H1 (cell line): ENCODE measurements at regions not wholly inside any gene's neighbourhood (a gene's known extent, or its start where the extent isn't known, plus 50 kb on each side); places are given as distances from the start of the nearest gene placed in this dataset.

ENCODE experiments used
- CTCF ChIA-PET: fragments of 300-600 bp; sonication (Branson Sonifier 250); formaldehyde crosslinking; loops from one replicate; lab custom pipeline; 2021; ENCODE audit not compliant: partially characterized antibody; lab: Charles Lee
- POLR2A ChIA-PET: fragments of 300-600 bp; sonication (Branson Sonifier 250); formaldehyde crosslinking; loops from one replicate; lab custom pipeline; 2021; ENCODE audit warnings: inconsistent platforms; ENCODE audit not compliant: partially characterized antibody; lab: Charles Lee
- DNase-seq, 2 experiments: peaks; one replicate each; pipeline versions ENCODE4 v3.0.0 to v3.0.0-alpha.2; 2010 to 2022; ENCODE audit warnings: low spot score in 2 of 2, low read depth in 1 of 2, mixed read lengths in 1 of 2
- FAIRE-seq: peaks from 2 replicates; lab custom pipeline; 2011; peaks lifted over from hg19 to GRCh38; lab: Jason Lieb, UNC
- H2AFZ ChIP-seq: 2 replicates; pipeline ENCODE4 v1.8.1; 2012; ENCODE audit warnings: low read length, inconsistent platforms
- H2AK5ac ChIP-seq: 2 replicates; pipeline ENCODE4 v1.6.1; 2013; ENCODE audit warnings: low read depth, low read length
- H2BK120ac ChIP-seq: replicated peaks from 2 replicates; pipeline ENCODE3; 2013; ENCODE audit warnings: low read depth, low read length, inconsistent platforms
- H2BK12ac ChIP-seq: 2 replicates; pipeline ENCODE4 v1.6.1; 2013; ENCODE audit warnings: low read depth, low read length
- H2BK15ac ChIP-seq: 2 replicates; pipeline ENCODE4 v1.6.1; 2013; ENCODE audit warnings: low read length
- H2BK20ac ChIP-seq: 2 replicates; pipeline ENCODE4 v1.6.1; 2013; ENCODE audit warnings: low read length
- H2BK5ac ChIP-seq: 2 replicates; pipeline ENCODE4 v1.6.1; 2013; ENCODE audit warnings: low read depth, low read length
- H3K14ac ChIP-seq: 2 replicates; pipeline ENCODE4 v1.6.1; 2013; ENCODE audit warnings: inconsistent platforms; ENCODE audit not compliant: insufficient read length
- H3K18ac ChIP-seq: 2 replicates; pipeline ENCODE4 v1.6.1; 2013; ENCODE audit warnings: low read length; ENCODE audit errors: extremely low read depth
- H3K23ac ChIP-seq: 2 replicates; pipeline ENCODE4 v1.6.1; 2013; ENCODE audit warnings: inconsistent platforms; ENCODE audit not compliant: insufficient read length
- H3K23me2 ChIP-seq: 2 replicates; pipeline ENCODE4 v1.6.1; 2013; ENCODE audit warnings: low read depth, low read length
- H3K27ac ChIP-seq: 2 replicates; pipeline ENCODE4 v1.6.1; 2011; ENCODE audit warnings: low read depth, low read length, inconsistent platforms
- H3K27me3 ChIP-seq, 4 experiments: replicated peaks in 1 of 4; 1 replicate in 1 of 4; 2 replicates in 3 of 4; pipeline versions ENCODE4 v1.6.1 to v1.8.1; 2011 to 2013; ENCODE audit warnings: low read length in 3 of 4, mild to moderate bottlenecking in 3 of 4, inconsistent platforms in 2 of 4, mixed read lengths in 2 of 4, moderate library complexity in 1 of 4; ENCODE audit not compliant: control insufficient read depth in 3 of 4, insufficient read depth in 3 of 4; ENCODE audit errors: extremely low read depth in 1 of 4
- H3K36me3 ChIP-seq, 4 experiments: 2 replicates each; pipeline versions ENCODE4 v1.6.1 to v1.8.1; 2011 to 2013; ENCODE audit warnings: mild to moderate bottlenecking in 4 of 4, low read length in 3 of 4, moderate library complexity in 2 of 4, control low read depth in 1 of 4, inconsistent platforms in 1 of 4; ENCODE audit not compliant: insufficient read depth in 4 of 4, control insufficient read depth in 2 of 4
- H3K4ac ChIP-seq: replicated peaks from 2 replicates; pipeline ENCODE3; 2013; ENCODE audit warnings: low read length, low read depth, mixed read lengths, inconsistent platforms; ENCODE audit not compliant: insufficient read length
- H3K4me1 ChIP-seq, 4 experiments: replicated peaks in 1 of 4; 1 replicate in 1 of 4; 2 replicates in 3 of 4; pipeline versions ENCODE4 v1.6.1 to v1.8.1; 2011 to 2013; ENCODE audit warnings: low read length in 3 of 4, inconsistent platforms in 2 of 4, mixed read lengths in 1 of 4; ENCODE audit not compliant: insufficient read depth in 4 of 4, control insufficient read depth in 3 of 4
- H3K4me2 ChIP-seq, 2 experiments: 2 replicates each; pipeline versions ENCODE4 v1.6.1 to v1.8.1; 2011 to 2013; ENCODE audit warnings: low read depth in 2 of 2, low read length in 2 of 2, control low read depth in 1 of 2, inconsistent platforms in 1 of 2, mild to moderate bottlenecking in 1 of 2; ENCODE audit not compliant: insufficient read depth in 1 of 2
- H3K4me3 ChIP-seq, 4 experiments: fragments of 200-600, 300-600 bp in 1 of 4; sonication (generic), shearing (Covaris generic), sonication (Bioruptor Twin) in 1 of 4; 2 replicates each; pipeline versions ENCODE4 v1.5.1 to v1.8.1; 2011 to 2016; ENCODE audit warnings: low read length in 4 of 4, low read depth in 3 of 4, control low read depth in 2 of 4, inconsistent platforms in 2 of 4, mild to moderate bottlenecking in 2 of 4, mixed read lengths in 1 of 4, moderate library complexity in 1 of 4; ENCODE audit not compliant: insufficient read depth in 2 of 4; ENCODE audit errors: extremely low read depth in 1 of 4
- H3K56ac ChIP-seq: replicated peaks from 2 replicates; pipeline ENCODE3; 2013; ENCODE audit warnings: low read depth, mild to moderate bottlenecking, mixed read lengths, low read length, inconsistent platforms; ENCODE audit not compliant: insufficient read length
- H3K79me1 ChIP-seq: 2 replicates; pipeline ENCODE4 v1.6.1; 2013; ENCODE audit warnings: low read depth, low read length, control low read depth
- H3K79me2 ChIP-seq, 2 experiments: 2 replicates each; pipeline versions ENCODE4 v1.6.1 to v1.8.1; 2012 to 2013; ENCODE audit warnings: low read length in 2 of 2, mild to moderate bottlenecking in 2 of 2, inconsistent platforms in 1 of 2; ENCODE audit not compliant: insufficient read depth in 2 of 2, control insufficient read depth in 1 of 2
- H3K9ac ChIP-seq, 4 experiments: replicated peaks in 1 of 4; 1 replicate in 1 of 4; 2 replicates in 3 of 4; pipeline versions ENCODE4 v1.6.1 to v1.8.1; 2011 to 2013; ENCODE audit warnings: low read depth in 3 of 4, low read length in 3 of 4, control low read depth in 2 of 4, mild to moderate bottlenecking in 2 of 4, moderate library complexity in 2 of 4, inconsistent platforms in 1 of 4; ENCODE audit errors: extremely low read depth in 1 of 4
- H3K9me3 ChIP-seq, 2 experiments: 2 replicates each; pipeline versions ENCODE4 v1.6.1 to v1.8.1; 2012 to 2013; ENCODE audit warnings: mild to moderate bottlenecking in 2 of 2, moderate library complexity in 2 of 2, control low read depth in 1 of 2, inconsistent platforms in 1 of 2, low read depth in 1 of 2, low read length in 1 of 2, mixed read lengths in 1 of 2; ENCODE audit not compliant: insufficient read depth in 2 of 2
- H4K20me1 ChIP-seq, 2 experiments: replicated peaks in 1 of 2; 2 replicates each; pipeline versions ENCODE3 to v1.8.1; 2011 to 2013; ENCODE audit warnings: inconsistent platforms in 2 of 2, low read length in 2 of 2, mild to moderate bottlenecking in 1 of 2; ENCODE audit not compliant: insufficient read depth in 2 of 2, control insufficient read depth in 1 of 2
- H4K5ac ChIP-seq: 2 replicates; pipeline ENCODE4 v1.6.1; 2013; ENCODE audit warnings: low read length, low read depth, mixed read lengths, inconsistent platforms; ENCODE audit not compliant: insufficient read length
- H4K8ac ChIP-seq: 2 replicates; pipeline ENCODE4 v1.8.0; 2013; ENCODE audit warnings: mild to moderate bottlenecking, moderate library complexity, low read length, inconsistent platforms; ENCODE audit not compliant: insufficient read depth; ENCODE audit errors: extremely low read depth
- H4K91ac ChIP-seq: replicated peaks from 2 replicates; pipeline ENCODE3; 2013; ENCODE audit warnings: low read length, mixed read lengths, inconsistent platforms; ENCODE audit not compliant: insufficient read length
- BACH1 ChIP-seq: IDR thresholded peaks from 2 replicates; pipeline ENCODE4 v1.6.1; 2012; ENCODE audit warnings: low read length, improper control_type of control experiment
- E2F6 ChIP-seq: IDR thresholded peaks from 2 replicates; pipeline ENCODE4 v1.6.1; 2012; ENCODE audit warnings: inconsistent platforms
- MAX ChIP-seq: IDR thresholded peaks from 2 replicates; pipeline ENCODE4 v1.6.1; 2012; ENCODE audit warnings: inconsistent platforms
- POLR2AphosphoS5 ChIP-seq: IDR thresholded peaks from 2 replicates; pipeline ENCODE4 v1.6.1; 2011; ENCODE audit warnings: low read depth, low read length
- WGBS, 2 experiments: shearing (Covaris generic) in 1 of 2; methylation state at CpG; one replicate each; pipeline versions ENCODE4 v1.1.6 to v1.1.7; 2013 to 2015; ENCODE audit warnings: low lambda C conversion rate in 2 of 2, mixed read lengths in 2 of 2, inconsistent platforms in 1 of 2, low coverage in 1 of 2, missing lambda C conversion rate in 1 of 2; ENCODE audit not compliant: insufficient replicate concordance in 2 of 2, insufficient coverage in 1 of 2, insufficient read length in 1 of 2; ENCODE audit errors: extremely low coverage in 1 of 2, missing lambda C conversion rate in 1 of 2; 5-methylcytosine and 5-hydroxymethylcytosine counted together

- Histone ChIP-seq H2AK5ac (no peak overlapping the region), H3K79me1 (no peaks in the 10 kb centered on the region), H2BK20ac (no peak overlapping the region), H2BK120ac (no peak overlapping the region), H3K23ac (no peak overlapping the region), H3K4ac (no peak overlapping the region), H4K91ac (no peak overlapping the region), H3K27ac (no peak overlapping the region), H2AFZ (no peak overlapping the region), H4K8ac (no peak overlapping the region), H3K56ac (no peak overlapping the region), H3K18ac (no peak overlapping the region), H3K23me2 (no peaks in the 10 kb centered on the region), H3K79me2 (no peaks in the 10 kb centered on the region), H2BK12ac (no peak overlapping the region), H2BK5ac (no peak overlapping the region), H3K4me1 (no peaks in the 10 kb centered on the region), H2BK15ac (no peak overlapping the region), H3K14ac (no peak overlapping the region), H4K20me1 (no peaks in the 10 kb centered on the region), H3K4me3 (no peak overlapping the region), H3K9ac (no peak overlapping the region), H3K9me3 (no peaks in the 10 kb centered on the region), H3K4me2 (no peak overlapping the region), H3K36me3 (no peaks in the 10 kb centered on the region), H4K5ac (no peak overlapping the region), H3K27me3 (no peaks in the 10 kb centered on the region)
- TF ChIP-seq E2F6 (no peak), POLR2AphosphoS5 (no peak), BACH1 (no peak), MAX (no peak)
- WGBS, 2 experiments = 92% methylated on average over 3 of the region's 3 CpGs; no CpG with 5 or more reads in 1 of the 2 experiments
- CTCF ChIA-PET = interaction anchor here (0.9 to 2.9 kb wide), 4 partner anchors 8 to 221 kb away, joined by 3 to 6 read pairs (median 4); no protein-coding TSS in a partner anchor
- DNase-seq = no peak
- POLR2A ChIA-PET = no interaction called here
- FAIRE-seq = no peak
Observed at GRCh38 chr1:29584362-29584761, 348.0 kb downstream of the PTPRU start.
